GM18951 (cell line): ENCODE measurements at regions not wholly inside any gene's neighbourhood (a gene's known extent, or its start where the extent isn't known, plus 50 kb on each side); places are given as distances from the start of the nearest gene placed in this dataset.

Source experiments
- POLR2A ChIP-seq: IDR thresholded peaks from 4 replicates; pipeline ENCODE4 v1.6.1; 2011; ENCODE audit warnings: mild to moderate bottlenecking; ENCODE audit not compliant: insufficient read length, insufficient read depth; ENCODE audit errors: extremely low read depth
- in situ Hi-C: fragments of 300-500 bp; cut with MboI; formaldehyde crosslinking; loops from one replicate; pipeline ENCODE4 v1.12.0; 2022; ENCODE audit warnings: low sequenced_read_pairs, mixed read lengths, inconsistent platforms; ENCODE audit not compliant: unreplicated experiment

GRCh38 chr1:185632659-185633423 is 101.3 kb upstream of the HMCN1 start:
- in situ Hi-C loops: no loop called here
- TF ChIP-seq POLR2A: no peak

- TF ChIP-seq POLR2A: no peak
- in situ Hi-C loops: no loop called here
Measured at GRCh38 chr1:185631843-185632242, 102.3 kb upstream of the HMCN1 start.

- TF ChIP-seq POLR2A: no peak
- in situ Hi-C loops: no loop called here
Measured at GRCh38 chr1:185627761-185628501, 106.3 kb upstream of the HMCN1 start.

- in situ Hi-C loops: no loop called here
Measured at GRCh38 chr1:185627171-185627570, 107.0 kb upstream of the HMCN1 start.

GRCh38 chr1:185626344-185626743 is 107.8 kb upstream of the HMCN1 start:
- in situ Hi-C loops: no loop called here
- no peak for TF ChIP-seq POLR2A

More at GRCh38 chr1:185627171-185627570, 107.0 kb upstream of the HMCN1 start:
- no peak for TF ChIP-seq POLR2A

GRCh38 chr1:185610954-185611353 is 123.2 kb upstream of the HMCN1 start:
- TF ChIP-seq POLR2A: no peak
- in situ Hi-C loops: no loop called here

- in situ Hi-C loops: no loop called here
- no peak for TF ChIP-seq POLR2A
Measured at GRCh38 chr1:185608177-185608576, 126.0 kb upstream of the HMCN1 start.

GRCh38 chr1:185603158-185603557 is 131.0 kb upstream of the HMCN1 start:
- in situ Hi-C loops: no loop called here
- TF ChIP-seq POLR2A: no peak

- in situ Hi-C loops: no loop called here
- TF ChIP-seq POLR2A: no peak
Measured at GRCh38 chr1:185601189-185601588, 133.0 kb upstream of the HMCN1 start.

- no peak for TF ChIP-seq POLR2A
- in situ Hi-C loops: no loop called here
Measured at GRCh38 chr1:185600641-185601040, 133.6 kb upstream of the HMCN1 start.

- no peak for TF ChIP-seq POLR2A
Measured at GRCh38 chr1:185598332-185598731, 135.9 kb upstream of the HMCN1 start.

GRCh38 chr1:185595835-185596667 is 138.1 kb upstream of the HMCN1 start:
- no peak for TF ChIP-seq POLR2A
- in situ Hi-C loops: no loop called here

More at GRCh38 chr1:185598332-185598731, 135.9 kb upstream of the HMCN1 start:
- in situ Hi-C loops: no loop called here

GRCh38 chr1:185594786-185595410 is 139.3 kb upstream of the HMCN1 start:
- no peak for TF ChIP-seq POLR2A
- in situ Hi-C loops: no loop called here
